ENCODE measurements at regions not wholly inside any gene's neighbourhood (a gene's known extent, or its start where the extent isn't known, plus 50 kb on each side); places are given as distances from the start of the nearest gene placed in this dataset.

DNA sequence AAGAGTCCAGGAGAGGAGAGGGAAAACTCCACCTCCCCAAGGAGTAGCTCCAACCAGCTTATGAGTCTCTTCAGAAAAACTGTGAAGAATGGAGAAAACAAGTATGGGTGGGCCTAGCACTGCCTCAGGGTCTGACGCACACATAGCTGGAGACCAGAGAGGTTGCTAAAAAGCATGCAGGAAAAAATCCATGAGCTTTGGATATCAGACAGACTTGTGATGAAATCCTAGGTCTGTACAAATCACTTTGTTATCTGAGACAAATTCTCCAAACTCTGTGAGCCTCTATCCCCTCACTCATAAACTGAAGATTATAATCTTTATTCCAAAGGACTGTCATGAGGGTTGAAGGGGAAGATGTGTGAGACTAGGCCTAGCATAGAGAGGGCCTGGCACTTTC lies 141.5 kb upstream of the FGGY start:
- intact Hi-C loops (cut with DNase I) = no loop called here
- Histone ChIP-seq H3K9me3 (no peaks in the 10 kb centered on the region), H3K27ac (no peak overlapping the region), H3K4me1 (peaks cover 23% of the 10 kb centered on the region), H3K4me3 (no peak overlapping the region), H3K36me3 (no peaks in the 10 kb centered on the region), H3K27me3 (no peaks in the 10 kb centered on the region)
- TF ChIP-seq, protein P1, sequence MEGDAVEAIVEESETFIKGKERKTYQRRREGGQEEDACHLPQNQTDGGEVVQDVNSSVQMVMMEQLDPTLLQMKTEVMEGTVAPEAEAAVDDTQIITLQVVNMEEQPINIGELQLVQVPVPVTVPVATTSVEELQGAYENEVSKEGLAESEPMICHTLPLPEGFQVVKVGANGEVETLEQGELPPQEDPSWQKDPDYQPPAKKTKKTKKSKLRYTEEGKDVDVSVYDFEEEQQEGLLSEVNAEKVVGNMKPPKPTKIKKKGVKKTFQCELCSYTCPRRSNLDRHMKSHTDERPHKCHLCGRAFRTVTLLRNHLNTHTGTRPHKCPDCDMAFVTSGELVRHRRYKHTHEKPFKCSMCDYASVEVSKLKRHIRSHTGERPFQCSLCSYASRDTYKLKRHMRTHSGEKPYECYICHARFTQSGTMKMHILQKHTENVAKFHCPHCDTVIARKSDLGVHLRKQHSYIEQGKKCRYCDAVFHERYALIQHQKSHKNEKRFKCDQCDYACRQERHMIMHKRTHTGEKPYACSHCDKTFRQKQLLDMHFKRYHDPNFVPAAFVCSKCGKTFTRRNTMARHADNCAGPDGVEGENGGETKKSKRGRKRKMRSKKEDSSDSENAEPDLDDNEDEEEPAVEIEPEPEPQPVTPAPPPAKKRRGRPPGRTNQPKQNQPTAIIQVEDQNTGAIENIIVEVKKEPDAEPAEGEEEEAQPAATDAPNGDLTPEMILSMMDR (IDR thresholded peaks at IDR 0.05) = no peak
- DNase-seq = no peak
- ATAC-seq = no peak

DNA sequence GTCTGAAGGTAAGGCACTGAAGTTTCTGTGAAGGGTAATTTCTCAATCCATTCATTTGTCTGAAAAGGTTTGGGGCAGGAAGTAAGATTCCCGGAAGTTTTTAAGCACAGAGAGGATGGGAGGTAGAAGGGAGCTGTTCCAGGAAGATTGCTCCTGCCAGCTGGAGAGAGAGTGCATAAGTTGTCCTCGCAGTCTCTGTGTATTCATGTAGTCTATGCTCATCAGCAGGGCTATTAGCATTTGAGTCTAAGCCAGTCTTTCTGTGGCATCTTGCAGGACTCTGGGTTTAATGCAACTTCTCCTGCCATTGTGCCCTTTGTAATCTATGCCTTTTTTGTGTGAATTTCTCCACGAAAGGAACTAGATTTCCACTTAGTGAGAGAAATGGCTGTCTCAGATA lies 140.8 kb upstream of the FGGY start:
- DNase-seq (no peak), ATAC-seq (peak; percentile 23)
- Histone ChIP-seq H3K4me1 (peaks cover 16% of the 10 kb centered on the region), H3K4me3 (no peak overlapping the region), H3K36me3 (no peaks in the 10 kb centered on the region), H3K27ac (no peak overlapping the region), H3K27me3 (no peaks in the 10 kb centered on the region), H3K9me3 (no peaks in the 10 kb centered on the region)
- intact Hi-C loops (cut with DNase I) = no loop called here
- TF ChIP-seq, protein P1 (IDR thresholded peaks at IDR 0.05) = no peak

DNA sequence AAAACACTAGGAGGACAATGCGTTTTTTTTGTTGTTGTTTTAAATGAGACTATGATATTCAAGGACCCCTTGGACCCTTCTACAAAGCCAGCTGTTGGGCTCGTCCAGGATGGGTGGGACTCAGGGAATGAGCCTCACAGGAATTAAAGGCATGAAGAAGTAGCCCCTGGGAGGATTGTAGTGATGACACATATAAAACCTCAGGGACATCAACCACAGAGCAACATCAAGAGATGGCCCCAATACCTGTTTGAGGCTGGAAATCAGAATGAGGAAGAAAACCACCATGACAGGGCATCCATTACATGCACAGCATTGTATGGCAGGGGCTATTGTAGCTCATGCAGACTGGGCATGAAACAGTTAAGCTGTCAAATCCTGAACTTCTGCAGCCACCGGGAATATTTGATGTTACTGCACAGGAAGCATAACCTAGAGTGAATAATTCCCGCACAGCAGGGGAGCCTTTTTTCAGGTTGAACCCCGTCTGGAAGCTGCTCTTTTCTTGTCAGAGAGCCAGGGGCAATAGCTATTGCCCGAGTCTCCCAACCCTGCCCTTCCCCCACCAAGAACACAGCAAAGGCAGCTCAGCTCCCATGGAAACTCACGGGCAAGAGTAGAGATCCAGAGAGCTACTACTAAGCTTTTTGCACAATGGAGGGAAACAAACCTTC lies 140.2 kb upstream of the FGGY start:
- no peak for DNase-seq
- TF ChIP-seq, protein P1 (IDR thresholded peaks at IDR 0.05) = no peak
- Histone ChIP-seq H3K27me3 (no peaks in the 10 kb centered on the region), H3K4me3 (no peak overlapping the region), H3K27ac (no peak overlapping the region), H3K4me1 (peaks cover 10% of the 10 kb centered on the region), H3K9me3 (no peaks in the 10 kb centered on the region), H3K36me3 (no peaks in the 10 kb centered on the region)
- intact Hi-C loops (cut with DNase I) = no loop called here
- ATAC-seq = no peak

DNA sequence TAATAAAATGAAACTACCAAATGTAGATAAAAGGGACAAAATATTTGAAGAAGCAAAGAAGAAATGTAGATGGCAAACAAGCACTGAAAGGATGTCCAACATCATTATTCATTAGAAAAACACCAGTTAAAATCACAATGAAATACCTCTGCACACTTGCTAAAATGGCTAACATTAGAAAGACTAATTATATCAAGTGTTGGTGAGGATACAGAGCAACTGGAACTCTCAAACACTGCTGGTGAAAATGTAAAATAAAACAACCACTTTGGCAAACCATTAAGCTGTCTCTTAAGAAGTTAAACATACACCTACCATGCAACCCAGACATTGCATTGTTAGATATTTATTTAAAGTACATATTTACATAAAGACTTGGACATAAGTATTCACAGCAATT lies 138.6 kb upstream of the FGGY start:
- Histone ChIP-seq H3K4me1 (peaks cover 8% of the 10 kb centered on the region), H3K27ac (no peak overlapping the region), H3K36me3 (no peaks in the 10 kb centered on the region), H3K4me3 (no peak overlapping the region), H3K27me3 (no peaks in the 10 kb centered on the region), H3K9me3 (no peaks in the 10 kb centered on the region)
- DNase-seq = no peak
- intact Hi-C loops (cut with DNase I) = no loop called here
- TF ChIP-seq, protein P1 (IDR thresholded peaks at IDR 0.05) = no peak
- ATAC-seq = no peak

DNA sequence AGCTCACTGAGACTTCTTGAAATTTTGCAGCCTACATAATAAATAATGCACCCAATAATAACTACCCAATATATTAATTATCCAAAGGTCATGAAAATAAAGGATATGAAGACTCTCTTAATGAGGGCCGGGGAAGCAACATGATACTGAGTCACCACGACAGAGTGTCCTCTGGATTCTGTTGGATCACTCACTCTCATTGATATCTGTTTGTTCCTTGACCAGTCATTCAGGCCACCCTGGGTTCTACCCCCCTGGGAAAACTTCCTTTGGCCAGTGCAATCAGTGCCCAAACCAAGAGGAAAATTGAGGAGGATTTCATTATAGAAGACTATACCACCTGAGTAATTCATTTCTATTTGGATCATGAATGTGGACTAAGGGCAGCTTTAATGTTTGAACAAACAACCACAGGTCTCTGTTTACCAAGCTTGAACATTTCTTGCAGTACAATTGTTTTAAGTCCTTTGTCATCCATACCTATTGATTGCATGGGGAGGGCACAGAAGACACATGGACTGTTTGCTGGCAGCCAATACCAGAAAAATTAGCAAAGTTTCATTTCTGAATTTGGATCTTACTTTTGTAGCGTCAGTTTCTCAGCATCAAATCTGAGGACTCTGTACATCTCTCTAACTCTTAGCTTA lies 137.2 kb upstream of the FGGY start:
- ATAC-seq = no peak
- no peak for DNase-seq

More for the DNA sequence above, 137.2 kb upstream of the FGGY start:
- Histone ChIP-seq H3K4me3 (no peak overlapping the region), H3K27me3 (no peaks in the 10 kb centered on the region), H3K36me3 (no peaks in the 10 kb centered on the region), H3K27ac (no peak overlapping the region), H3K4me1 (peaks cover 8% of the 10 kb centered on the region), H3K9me3 (no peaks in the 10 kb centered on the region)
- intact Hi-C loops (cut with DNase I) = no loop called here
- TF ChIP-seq, protein P1 (IDR thresholded peaks at IDR 0.05) = no peak
